COLO668 (cell line): ENCODE measurements at regions not wholly inside any gene's neighbourhood (a gene's known extent, or its start where the extent isn't known, plus 50 kb on each side); places are given as distances from the start of the nearest gene placed in this dataset.

Source experiments
- DNase-seq: peaks from one replicate; lab custom pipeline; 2025; ENCODE audit not compliant: unreplicated experiment; lab: John Stamatoyannopoulos, UW

DNA sequence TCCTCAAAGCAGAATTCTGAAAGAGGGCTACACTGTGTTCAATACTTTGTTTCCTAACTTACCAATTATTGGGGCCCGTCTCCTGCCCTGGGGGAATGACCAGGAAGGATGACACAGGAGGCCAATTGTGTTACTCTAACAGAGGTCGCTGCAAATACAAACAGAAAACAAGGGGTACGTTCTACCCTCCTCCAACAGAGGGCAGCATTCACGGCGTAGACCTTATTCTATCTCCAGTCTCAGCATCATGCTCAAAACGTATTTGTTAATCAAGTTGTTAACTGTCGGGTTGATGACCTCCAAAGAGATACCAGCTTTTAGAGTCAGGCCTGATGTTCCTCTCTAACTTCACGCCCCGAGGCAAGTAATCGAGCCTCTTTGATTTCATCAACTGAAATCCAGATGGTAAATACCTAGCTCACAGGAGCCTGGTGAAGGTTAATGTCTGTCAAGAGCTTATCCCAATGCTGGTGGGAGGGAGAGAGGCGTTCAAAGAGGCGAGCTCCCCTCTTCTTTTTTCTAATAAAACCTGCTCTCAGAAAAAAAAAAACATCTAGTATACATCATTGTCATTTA, 181.0 kb upstream of the KCNIP4 start:
- DNase-seq, result peak; percentile 19

GRCh38 chr4:22122062-22122461, 173.5 kb upstream of the KCNIP4 start:
- DNase-seq, result no peak

GRCh38 chr4:22115262-22115661, 166.7 kb upstream of the KCNIP4 start:
- no peak for DNase-seq

GRCh38 chr4:22103768-22104167, 155.2 kb upstream of the KCNIP4 start:
- DNase-seq, result no peak

GRCh38 chr4:22099896-22100295, 151.3 kb upstream of the KCNIP4 start:
- DNase-seq, result no peak

GRCh38 chr4:22097596-22097995, 149.0 kb upstream of the KCNIP4 start:
- DNase-seq, result no peak

- no peak for DNase-seq
Measured at GRCh38 chr4:22094217-22094616, 145.6 kb upstream of the KCNIP4 start.

DNA sequence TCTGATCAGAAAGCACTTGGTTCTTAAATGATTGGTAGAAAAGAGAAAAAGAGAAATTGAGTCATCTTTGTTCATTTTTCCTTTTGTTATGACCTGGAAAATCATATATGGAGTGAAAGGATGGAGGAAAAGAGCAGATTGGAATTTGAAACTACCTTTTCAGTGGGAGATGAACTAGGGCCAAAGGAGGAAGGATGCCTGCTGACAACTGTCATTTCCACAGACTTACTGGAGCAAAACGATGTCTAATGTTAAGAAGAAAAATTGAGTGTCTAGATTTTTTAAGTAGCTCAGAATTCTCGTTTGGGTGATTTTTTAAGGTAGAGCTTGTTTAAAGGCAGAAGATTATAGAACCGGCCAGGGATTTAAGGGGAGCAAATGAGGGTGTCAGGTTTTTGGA, 144.6 kb upstream of the KCNIP4 start:
- DNase-seq, result no peak

- no peak for DNase-seq
Measured at GRCh38 chr4:22091906-22092305, 143.3 kb upstream of the KCNIP4 start.

DNA sequence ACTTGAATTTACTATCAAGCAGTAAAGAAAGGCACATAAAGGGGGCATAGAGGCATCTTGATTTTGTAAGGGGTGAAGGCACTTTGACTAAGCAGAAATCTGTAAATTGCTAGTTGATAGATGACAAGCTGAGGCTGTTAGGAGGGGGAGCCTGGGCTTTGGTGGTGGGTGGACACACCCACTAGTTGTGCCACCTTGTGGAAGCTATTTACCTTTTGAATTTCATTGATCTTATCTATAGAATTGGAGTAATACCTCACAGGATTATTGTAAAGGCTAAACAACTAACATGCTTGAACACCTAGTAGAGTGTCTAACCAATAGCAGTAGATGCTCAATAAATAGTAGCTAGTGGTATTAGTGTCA, 142.8 kb upstream of the KCNIP4 start:
- no peak for DNase-seq

- no peak for DNase-seq
Measured at GRCh38 chr4:22090661-22091351, 142.2 kb upstream of the KCNIP4 start.

- no peak for DNase-seq
Measured at GRCh38 chr4:22077571-22077970, 129.0 kb upstream of the KCNIP4 start.

DNA sequence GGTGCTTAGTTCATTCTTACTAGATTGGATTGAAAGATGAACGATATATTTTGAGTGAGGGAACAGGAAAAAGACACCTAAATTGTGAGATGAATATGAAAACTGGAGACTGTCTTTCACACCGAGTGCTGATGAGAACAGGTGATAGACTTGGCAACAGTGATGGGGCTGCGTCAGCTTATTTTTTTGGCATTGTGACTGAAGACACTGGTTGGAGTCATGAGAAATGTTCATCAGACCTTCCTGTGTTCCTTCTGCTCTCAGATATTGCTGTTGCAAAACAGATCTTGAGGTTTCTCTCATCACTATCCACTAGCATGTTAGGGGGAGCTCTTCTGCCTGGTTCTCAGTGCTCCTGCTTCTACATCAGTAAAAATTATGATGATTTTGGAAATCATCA, 124.2 kb upstream of the KCNIP4 start:
- DNase-seq, result no peak

GRCh38 chr4:22072240-22072639, 123.7 kb upstream of the KCNIP4 start:
- DNase-seq, result no peak

GRCh38 chr4:22071749-22072148, 123.2 kb upstream of the KCNIP4 start:
- DNase-seq, result no peak

DNA sequence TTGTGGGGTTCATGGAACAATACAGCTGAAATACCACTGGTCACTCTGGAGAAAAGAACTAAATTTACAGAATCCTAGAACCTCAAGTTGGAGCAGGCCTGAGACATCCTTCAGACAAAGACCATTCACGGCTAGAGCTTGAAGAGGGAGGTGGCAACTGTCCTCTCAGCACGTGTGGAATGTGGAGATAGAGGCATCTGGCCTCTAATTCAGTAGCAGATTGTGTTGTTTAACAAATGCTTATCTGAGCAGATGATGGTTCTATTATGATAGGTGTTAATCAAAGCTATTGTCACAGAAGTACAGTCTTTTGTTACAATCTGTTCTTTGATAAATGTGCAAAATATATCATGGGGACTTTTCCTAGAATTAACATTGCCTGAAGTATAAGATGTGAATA, 121.7 kb upstream of the KCNIP4 start:
- DNase-seq, result no peak

DNA sequence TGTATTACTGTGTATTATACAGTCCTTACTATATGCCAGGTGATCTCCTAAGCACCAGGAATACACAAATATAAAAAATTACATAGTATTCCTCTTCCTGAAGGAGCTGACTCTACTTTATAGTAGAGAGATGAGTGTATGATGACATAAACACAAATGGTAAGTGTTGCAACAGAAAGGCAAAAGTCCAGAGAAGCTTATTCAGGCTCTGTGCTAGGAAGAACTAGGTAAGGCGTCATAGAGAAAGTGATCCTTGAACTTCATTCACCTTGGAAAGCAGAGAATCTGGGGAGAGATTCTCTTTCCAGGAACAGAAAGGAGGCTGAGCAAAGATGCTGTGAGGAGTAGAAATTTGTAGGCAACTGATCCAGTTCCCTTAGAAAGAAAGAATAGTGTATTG, 115.0 kb upstream of the KCNIP4 start:
- DNase-seq, result no peak

DNA sequence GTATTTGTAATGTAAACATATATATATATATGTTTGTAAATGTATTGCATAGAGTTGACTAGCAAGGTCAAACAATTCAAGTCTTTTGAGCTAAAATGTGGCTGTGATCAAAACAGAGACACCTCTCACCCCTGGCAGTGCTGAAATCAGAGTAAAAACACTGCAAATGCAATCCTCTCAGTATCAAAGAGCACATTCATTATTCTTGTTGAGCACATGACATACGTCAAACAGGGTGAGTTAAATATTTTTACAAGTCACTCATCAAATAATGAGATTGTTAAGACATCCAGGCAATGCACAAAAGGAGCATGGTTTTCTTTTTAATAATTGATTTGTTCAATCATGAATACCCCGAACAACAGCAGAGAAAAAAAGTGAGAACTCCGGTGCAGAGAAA, 114.1 kb upstream of the KCNIP4 start:
- no peak for DNase-seq

- DNase-seq, result no peak
Measured at GRCh38 chr4:22055954-22056353, 107.4 kb upstream of the KCNIP4 start.

- DNase-seq, result no peak
Measured at GRCh38 chr4:22052076-22052475, 103.5 kb upstream of the KCNIP4 start.

DNA sequence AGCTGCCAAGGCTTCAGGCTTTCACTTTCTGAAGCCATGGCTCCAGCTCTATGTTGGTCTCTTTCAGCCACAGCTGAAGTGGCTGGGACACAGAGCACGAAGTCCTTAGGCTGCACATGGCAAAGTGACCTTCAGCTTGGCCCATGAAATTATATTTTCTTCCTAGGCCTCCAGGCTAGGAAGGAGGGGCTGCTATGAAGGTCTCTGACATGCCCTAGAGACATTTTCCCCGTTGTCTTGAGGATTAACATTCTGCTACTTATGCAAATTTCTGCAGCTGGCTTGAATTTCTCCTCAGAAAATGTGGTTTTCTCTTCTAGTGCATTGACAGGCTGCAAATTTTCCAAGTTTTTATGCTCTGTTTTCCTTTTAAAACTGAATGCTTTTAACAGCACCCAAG, 99.8 kb upstream of the KCNIP4 start:
- no peak for DNase-seq

DNA sequence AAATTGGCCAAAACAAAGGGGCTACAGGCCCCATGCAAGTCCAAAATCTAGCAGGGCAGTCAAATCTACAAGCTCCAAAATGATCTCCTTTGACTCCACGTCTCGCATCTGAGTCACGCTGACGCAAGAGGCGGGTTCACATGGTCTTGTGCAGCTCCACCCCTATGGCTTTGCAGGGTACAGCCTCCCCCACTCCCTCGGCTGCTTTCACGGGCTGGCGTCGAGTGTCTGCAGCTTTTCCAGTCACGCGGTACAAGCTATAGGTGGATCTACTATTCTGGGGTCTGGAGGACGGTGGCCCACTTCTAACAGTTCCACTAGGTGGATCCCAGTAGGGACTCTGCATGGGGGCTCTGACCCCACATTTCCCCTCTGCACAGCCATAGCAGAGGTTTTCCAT, 99.2 kb upstream of the KCNIP4 start:
- DNase-seq, result no peak

DNA sequence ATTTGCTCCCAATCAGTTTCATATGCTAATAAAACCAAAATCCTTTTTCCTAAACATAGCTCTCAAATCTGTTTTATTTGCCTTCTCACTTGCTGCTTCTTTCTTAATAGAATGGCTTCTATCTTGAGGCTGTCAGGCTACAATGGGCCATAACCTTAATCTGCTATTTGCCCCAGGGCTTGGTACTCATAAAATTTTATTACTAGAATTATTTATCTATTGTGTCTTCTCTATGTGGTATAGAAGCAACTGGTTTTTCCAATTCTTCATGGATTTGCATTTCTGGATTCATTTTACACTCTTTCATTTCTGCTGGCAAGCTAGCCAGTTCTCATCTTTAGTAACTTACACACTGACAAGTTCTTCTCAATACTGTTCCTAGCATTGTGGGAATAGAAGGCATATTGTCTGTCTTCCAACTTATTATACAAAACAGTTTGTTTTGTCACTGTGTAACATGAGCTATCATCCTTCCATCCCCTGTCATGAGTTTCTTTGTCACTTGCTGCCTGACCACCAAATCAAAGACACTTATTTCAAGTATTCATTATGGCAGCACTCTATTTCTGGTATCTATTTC, 96.6 kb upstream of the KCNIP4 start:
- no peak for DNase-seq
